Gastroesophageal sphincter (tissue), 3 donors: ENCODE measurements at regions not wholly inside any gene's neighbourhood (a gene's known extent, or its start where the extent isn't known, plus 50 kb on each side); places are given as distances from the start of the nearest gene placed in this dataset.

Experiments used
- CTCF ChIP-seq, 4 experiments: fragments of 200-600 bp in 2 of 4; fragments of 450-650 bp in 2 of 4; sonication (generic) in 1 of 4; IDR thresholded peaks; one replicate each; pipeline ENCODE4 v1.5.1; 2017 to 2019; ENCODE audit warnings: antibody characterized with exemption in 4 of 4, mild to moderate bottlenecking in 2 of 4, moderate library complexity in 2 of 4
- POLR2A ChIP-seq, 2 donors: fragments of 450-650 bp; IDR thresholded peaks; one replicate each; pipeline ENCODE4 v1.6.1; 2017; ENCODE audit warnings: antibody characterized with exemption in 2 of 2, mild to moderate bottlenecking in 2 of 2, moderate library complexity in 1 of 2
- POLR2AphosphoS5 ChIP-seq: sonication (generic); formaldehyde crosslinking; IDR thresholded peaks from one replicate; pipeline ENCODE4 v1.6.1; 2017; ENCODE audit warnings: antibody characterized with exemption

DNA sequence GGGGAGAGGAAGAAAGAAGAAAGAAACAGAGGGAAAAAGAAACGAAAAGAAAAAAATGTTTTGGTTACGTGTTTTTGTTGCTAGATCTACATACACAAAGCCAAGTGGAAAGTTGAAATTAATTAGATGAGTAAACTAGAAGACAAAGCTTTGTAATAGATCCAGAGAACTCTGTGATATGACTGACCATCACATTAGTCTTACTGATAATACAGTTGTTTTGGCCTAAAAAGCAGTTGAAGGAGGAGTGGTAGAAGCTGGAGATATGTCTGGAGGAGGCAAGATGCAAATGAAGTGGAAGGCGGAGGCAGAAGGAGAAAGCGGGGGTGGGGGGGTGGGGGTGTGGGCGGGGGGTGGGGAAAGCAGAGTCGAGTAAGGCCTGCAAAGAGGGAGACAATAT is 500.1 kb upstream of the ID4 start:
- TF ChIP-seq POLR2A (IDR thresholded peaks at IDR 0.05) (no peak), CTCF (IDR thresholded peaks at IDR 0.05) (no peak), POLR2AphosphoS5 (no peak)
